GM15510 (cell line): ENCODE measurements at regions not wholly inside any gene's neighbourhood (a gene's known extent, or its start where the extent isn't known, plus 50 kb on each side); places are given as distances from the start of the nearest gene placed in this dataset.

Source experiments
- POLR2A ChIP-seq: IDR thresholded peaks from 3 replicates; pipeline ENCODE4 v1.6.1; 2011; ENCODE audit warnings: borderline replicate concordance; ENCODE audit not compliant: insufficient read length; ENCODE audit errors: extremely low read depth

GRCh38 chr21:36532769-36533467 is 53.0 kb upstream of the CLDN14 start:
- no peak for TF ChIP-seq POLR2A

- TF ChIP-seq POLR2A = no peak
Observed at GRCh38 chr21:36533468-36533848, 53.5 kb upstream of the CLDN14 start.

GRCh38 chr21:36534656-36535055 is 54.7 kb upstream of the CLDN14 start:
- TF ChIP-seq POLR2A = no peak

GRCh38 chr21:36535618-36536241 is 55.8 kb upstream of the CLDN14 start:
- TF ChIP-seq POLR2A = peak; percentile 34

- TF ChIP-seq POLR2A = no peak
Observed at GRCh38 chr21:36538761-36539160, 58.8 kb upstream of the CLDN14 start.

- no peak for TF ChIP-seq POLR2A
Observed at GRCh38 chr21:36539434-36540150, 59.7 kb upstream of the CLDN14 start.

GRCh38 chr21:36540700-36541099 is 60.8 kb upstream of the CLDN14 start:
- TF ChIP-seq POLR2A = no peak

- no peak for TF ChIP-seq POLR2A
Observed at GRCh38 chr21:36541721-36542139, 61.8 kb upstream of the CLDN14 start.

- peak; percentile 78 for TF ChIP-seq POLR2A
Observed at GRCh38 chr21:36542312-36543101, 62.6 kb upstream of the CLDN14 start.

GRCh38 chr21:36543924-36544323 is 64.0 kb upstream of the CLDN14 start:
- TF ChIP-seq POLR2A = no peak

GRCh38 chr21:36544545-36544944 is 64.6 kb upstream of the CLDN14 start:
- TF ChIP-seq POLR2A = no peak

- no peak for TF ChIP-seq POLR2A
Observed at GRCh38 chr21:36545776-36546511, 66.0 kb upstream of the CLDN14 start.

- TF ChIP-seq POLR2A = no peak
Observed at GRCh38 chr21:36547464-36547863, 67.5 kb upstream of the CLDN14 start.

GRCh38 chr21:36548866-36549265 is 68.9 kb upstream of the CLDN14 start:
- no peak for TF ChIP-seq POLR2A
